HG02642 (cell line): ENCODE measurements at regions not wholly inside any gene's neighbourhood (a gene's known extent, or its start where the extent isn't known, plus 50 kb on each side); places are given as distances from the start of the nearest gene placed in this dataset.

ENCODE experiments used
- ATAC-seq: cut with Tn5 transposase; IDR thresholded peaks from one replicate; pipeline ENCODE4 v1.9.1; 2021; ENCODE audit warnings: mild to moderate bottlenecking; ENCODE audit not compliant: unreplicated experiment, poor library complexity

GRCh38 chr1:106675558-106675957 is 380.9 kb upstream of the PRMT6 start:
- no peak for ATAC-seq

- ATAC-seq = no peak
These were observed 380.5 kb upstream of the PRMT6 start for GRCh38 chr1:106676021-106676420.

GRCh38 chr1:106677181-106677580 is 379.3 kb upstream of the PRMT6 start:
- ATAC-seq = no peak

GRCh38 chr1:106677721-106678120 is 378.8 kb upstream of the PRMT6 start:
- no peak for ATAC-seq

- no peak for ATAC-seq
These were observed 378.0 kb upstream of the PRMT6 start for GRCh38 chr1:106678279-106679050.

- ATAC-seq = no peak
These were observed 376.3 kb upstream of the PRMT6 start for GRCh38 chr1:106680216-106680615.

GRCh38 chr1:106680776-106681344 is 375.6 kb upstream of the PRMT6 start:
- ATAC-seq = no peak

GRCh38 chr1:106681939-106682522 is 374.4 kb upstream of the PRMT6 start:
- no peak for ATAC-seq

GRCh38 chr1:106688446-106688845 is 368.0 kb upstream of the PRMT6 start:
- ATAC-seq = no peak

- ATAC-seq = no peak
These were observed 357.8 kb upstream of the PRMT6 start for GRCh38 chr1:106698660-106699059.

- no peak for ATAC-seq
These were observed 357.0 kb upstream of the PRMT6 start for GRCh38 chr1:106699433-106699832.

GRCh38 chr1:106700211-106700610 is 356.3 kb upstream of the PRMT6 start:
- ATAC-seq = no peak

- ATAC-seq = no peak
These were observed 350.5 kb upstream of the PRMT6 start for GRCh38 chr1:106705971-106706370.

- no peak for ATAC-seq
These were observed 338.9 kb upstream of the PRMT6 start for GRCh38 chr1:106717591-106717990.

GRCh38 chr1:106721790-106722189 is 334.7 kb upstream of the PRMT6 start:
- ATAC-seq = no peak

- no peak for ATAC-seq
These were observed 334.0 kb upstream of the PRMT6 start for GRCh38 chr1:106722466-106722865.

- ATAC-seq = peak; percentile 85
These were observed 329.3 kb upstream of the PRMT6 start for GRCh38 chr1:106727171-106727570.

GRCh38 chr1:106746448-106747085 is 309.9 kb upstream of the PRMT6 start:
- ATAC-seq = no peak

GRCh38 chr1:106747232-106747631 is 309.2 kb upstream of the PRMT6 start:
- no peak for ATAC-seq

- no peak for ATAC-seq
These were observed 308.7 kb upstream of the PRMT6 start for GRCh38 chr1:106747791-106748190.

- ATAC-seq = no peak
These were observed 307.9 kb upstream of the PRMT6 start for GRCh38 chr1:106748606-106749005.
